H9 (cell line): ENCODE measurements at regions not wholly inside any gene's neighbourhood (a gene's known extent, or its start where the extent isn't known, plus 50 kb on each side); places are given as distances from the start of the nearest gene placed in this dataset.

ENCODE experiments used
- DNase-seq: peaks from one replicate; pipeline ENCODE4 v3.0.0-alpha.2; 2017
- H2AFZ ChIP-seq: one replicate; pipeline ENCODE4 v1.6.1; 2013; ENCODE audit warnings: mild to moderate bottlenecking, low read length, control low read depth, moderate library complexity
- H2AK5ac ChIP-seq: 2 replicates; pipeline ENCODE4 v1.6.1; 2013; ENCODE audit warnings: low read length, control low read depth, mixed read lengths; ENCODE audit not compliant: insufficient read length
- H2BK120ac ChIP-seq: one replicate; pipeline ENCODE4 v1.6.1; 2013; ENCODE audit warnings: low read depth, mild to moderate bottlenecking, low read length, control low read depth, inconsistent platforms; ENCODE audit not compliant: poor library complexity, severe bottlenecking
- H2BK12ac ChIP-seq: 2 replicates; pipeline ENCODE4 v1.6.1; 2013; ENCODE audit warnings: low read length, control low read depth, mixed read lengths, low read depth; ENCODE audit not compliant: insufficient read length
- H2BK15ac ChIP-seq: 2 replicates; pipeline ENCODE4 v1.6.1; 2013; ENCODE audit warnings: low read depth, low read length, control low read depth
- H2BK20ac ChIP-seq: one replicate; pipeline ENCODE4 v1.6.1; 2013; ENCODE audit warnings: low read depth, mild to moderate bottlenecking, low read length, control low read depth, inconsistent platforms; ENCODE audit not compliant: poor library complexity, severe bottlenecking
- H2BK5ac ChIP-seq: 2 replicates; pipeline ENCODE4 v1.6.1; 2013; ENCODE audit warnings: low read length, control low read depth, mixed read lengths; ENCODE audit not compliant: insufficient read length
- H3K14ac ChIP-seq: 2 replicates; pipeline ENCODE4 v1.6.1; 2013; ENCODE audit warnings: low read length, control low read depth; ENCODE audit not compliant: insufficient read depth
- H3K18ac ChIP-seq: 2 replicates; pipeline ENCODE4 v1.6.1; 2013; ENCODE audit warnings: low read depth, mild to moderate bottlenecking, mixed read lengths, low read length, control low read depth; ENCODE audit not compliant: insufficient read length
- H3K23ac ChIP-seq: 2 replicates; pipeline ENCODE4 v1.6.1; 2013; ENCODE audit warnings: low read length, control low read depth, mixed read lengths, low read depth; ENCODE audit not compliant: insufficient read length
- H3K23me2 ChIP-seq: 2 replicates; pipeline ENCODE4 v1.6.1; 2013; ENCODE audit warnings: low read depth, mild to moderate bottlenecking, mixed read lengths, low read length, control low read depth; ENCODE audit not compliant: insufficient read length, poor library complexity, severe bottlenecking
- H3K27ac ChIP-seq: 2 replicates; pipeline ENCODE4 v1.5.1; 2013; ENCODE audit warnings: low read length, control low read depth, mixed read lengths, low read depth; ENCODE audit not compliant: insufficient read length
- H3K27me3 ChIP-seq: 2 replicates; pipeline ENCODE4 v1.6.1; 2013; ENCODE audit warnings: low read length, control low read depth, inconsistent platforms; ENCODE audit not compliant: insufficient read depth
- H3K4ac ChIP-seq: 2 replicates; pipeline ENCODE4 v1.6.1; 2013; ENCODE audit warnings: low read depth, mild to moderate bottlenecking, control low read depth, inconsistent platforms, low read length, moderate library complexity
- H3K4me1 ChIP-seq: 2 replicates; pipeline ENCODE4 v1.6.1; 2013; ENCODE audit warnings: low read length, control low read depth, inconsistent platforms; ENCODE audit not compliant: insufficient read depth
- H3K4me2 ChIP-seq: 2 replicates; pipeline ENCODE4 v1.6.1; 2013; ENCODE audit warnings: low read length, control low read depth, mixed read lengths; ENCODE audit not compliant: insufficient read length, insufficient read depth
- H3K56ac ChIP-seq: 2 replicates; pipeline ENCODE4 v1.6.1; 2013; ENCODE audit warnings: low read depth, mild to moderate bottlenecking, mixed read lengths, low read length, control low read depth; ENCODE audit not compliant: insufficient read length
- H3K79me1 ChIP-seq: 2 replicates; pipeline ENCODE4 v1.6.1; 2013; ENCODE audit warnings: low read depth, mild to moderate bottlenecking, moderate library complexity, low read length, control low read depth, inconsistent platforms; ENCODE audit not compliant: insufficient read depth, poor library complexity, severe bottlenecking
- H3K79me2 ChIP-seq: 2 replicates; pipeline ENCODE4 v1.6.1; 2013; ENCODE audit warnings: low read length, control low read depth, inconsistent platforms; ENCODE audit not compliant: insufficient read depth
- H3K9ac ChIP-seq: 2 replicates; pipeline ENCODE4 v1.6.1; 2013; ENCODE audit warnings: low read length, control low read depth, mixed read lengths; ENCODE audit not compliant: insufficient read length; ENCODE audit errors: extremely low read depth
- H3K9me3 ChIP-seq: one replicate; pipeline ENCODE4 v1.6.1; 2013; ENCODE audit warnings: low read depth, low read length, inconsistent platforms; ENCODE audit not compliant: control insufficient read depth
- H3T11ph ChIP-seq: one replicate; pipeline ENCODE4 v1.6.1; 2013; ENCODE audit warnings: mild to moderate bottlenecking, low read length, control low read depth, inconsistent platforms
- H4K20me1 ChIP-seq: one replicate; pipeline ENCODE4 v1.6.1; 2013; ENCODE audit not compliant: control insufficient read depth, insufficient read length, insufficient read depth
- H4K5ac ChIP-seq: 2 replicates; pipeline ENCODE4 v1.6.1; 2013; ENCODE audit warnings: low read depth, mild to moderate bottlenecking, mixed read lengths, low read length, control low read depth; ENCODE audit not compliant: insufficient read length
- H4K8ac ChIP-seq: replicated peaks from 2 replicates; pipeline ENCODE4 v1.6.1; 2013; ENCODE audit warnings: low read length, control low read depth, mixed read lengths, low read depth; ENCODE audit not compliant: insufficient read length
- H4K91ac ChIP-seq: 2 replicates; pipeline ENCODE4 v1.6.1; 2013; ENCODE audit warnings: low read depth, mild to moderate bottlenecking, moderate library complexity, mixed read lengths, low read length, control low read depth; ENCODE audit not compliant: insufficient read length
- H3K27ac Mint-ChIP-seq, 3 experiments: 2 replicates in 2 of 3; 3 replicates in 1 of 3; pipeline ENCODE4 v1.8.0; 2020 to 2021; ENCODE audit warnings: mixed read lengths in 3 of 3, mild to moderate bottlenecking in 1 of 3, moderate library complexity in 1 of 3
- H3K27me3 Mint-ChIP-seq: 2 replicates; pipeline ENCODE4 v1.8.0; 2021; ENCODE audit warnings: low read depth, mild to moderate bottlenecking, moderate library complexity, mixed read lengths
- H3K36me3 Mint-ChIP-seq, 3 experiments: 2 replicates in 2 of 3; 3 replicates in 1 of 3; pipeline ENCODE4 v1.8.0; 2020 to 2021; ENCODE audit warnings: low read depth in 3 of 3, mixed read lengths in 3 of 3; ENCODE audit not compliant: insufficient read depth in 1 of 3
- H3K4me1 Mint-ChIP-seq, 2 experiments: 2 replicates each; pipeline ENCODE4 v1.8.0; 2020; ENCODE audit warnings: mixed read lengths in 2 of 2
- H3K4me3 Mint-ChIP-seq, 2 experiments: 2 replicates in 1 of 2; 3 replicates in 1 of 2; pipeline ENCODE4 v1.8.0; 2020 to 2021; ENCODE audit warnings: mild to moderate bottlenecking in 2 of 2, mixed read lengths in 2 of 2, moderate library complexity in 1 of 2
- H3K9me3 Mint-ChIP-seq, 2 experiments: 2 replicates in 1 of 2; 3 replicates in 1 of 2; pipeline ENCODE4 v1.8.0; 2020; ENCODE audit warnings: mild to moderate bottlenecking in 2 of 2, mixed read lengths in 2 of 2, moderate library complexity in 1 of 2
- CTCF ChIP-seq: fragments of 200-600 bp; sonication (generic); conservative IDR thresholded peaks from 3 replicates; pipeline ENCODE4 v1.8.0; 2021; ENCODE audit warnings: antibody characterized with exemption, mild to moderate bottlenecking
- WGBS: extraction: QIAGEN DNeasy Blood & Tissue Kit; methylation state at CpG from one replicate; pipeline ENCODE4 v1.1.7; 2013; ENCODE audit warnings: missing lambda C conversion rate, low lambda C conversion rate, mixed read lengths; ENCODE audit not compliant: insufficient read length; ENCODE audit errors: extremely low coverage; 5-methylcytosine and 5-hydroxymethylcytosine counted together

- Histone ChIP-seq H3K4ac (no peak overlapping the region), H3K27me3 (no peaks in the 10 kb centered on the region), H3K14ac (no peak overlapping the region), H2AK5ac (no peak overlapping the region), H3K9ac (no peak overlapping the region), H2BK12ac (no peak overlapping the region), H2BK120ac (no peak overlapping the region), H3K23me2 (no peaks in the 10 kb centered on the region), H4K5ac (no peak overlapping the region), H3K79me2 (no peaks in the 10 kb centered on the region), H4K20me1 (no peaks in the 10 kb centered on the region), H3K18ac (no peak overlapping the region), H3K4me2 (no peak overlapping the region), H3K79me1 (no peaks in the 10 kb centered on the region), H2AFZ (peak overlapping the region; percentile 23), H3K9me3 (no peaks in the 10 kb centered on the region), H3K27ac (no peak overlapping the region), H2BK5ac (no peak overlapping the region), H2BK20ac (no peak overlapping the region), H3K4me1 (no peaks in the 10 kb centered on the region), H4K8ac (no peak overlapping the region), H2BK15ac (no peak overlapping the region), H3K56ac (no peak overlapping the region), H4K91ac (no peak overlapping the region), H3K23ac (no peak overlapping the region), H3T11ph (no peak overlapping the region)
- 0 out of 4 replicates have a peak, but pooled peaks cover 0 to 2% of the 10 kb centered on the region in 2 experiments for H3K4me1 Mint-ChIP-seq
- DNase-seq, result no peak
- no peak overlapping the region; a peak in 1 of 7 replicates for H3K27ac Mint-ChIP-seq
- H3K9me3 Mint-ChIP-seq, result no peaks in the 10 kb centered on the region
- H3K4me3 Mint-ChIP-seq, result no peak overlapping the region
- H3K36me3 Mint-ChIP-seq, result no peaks in the 10 kb centered on the region
- no peaks in the 10 kb centered on the region for H3K27me3 Mint-ChIP-seq
- WGBS, result no CpG with 5 or more reads among the region's 4 CpGs
- TF ChIP-seq CTCF, result no peak
Observed at GRCh38 chr5:25701936-25702335, 1057.2 kb upstream of the CDH10 start.
